ENCODE measurements at regions not wholly inside any gene's neighbourhood (a gene's known extent, or its start where the extent isn't known, plus 50 kb on each side); places are given as distances from the start of the nearest gene placed in this dataset.

DNA sequence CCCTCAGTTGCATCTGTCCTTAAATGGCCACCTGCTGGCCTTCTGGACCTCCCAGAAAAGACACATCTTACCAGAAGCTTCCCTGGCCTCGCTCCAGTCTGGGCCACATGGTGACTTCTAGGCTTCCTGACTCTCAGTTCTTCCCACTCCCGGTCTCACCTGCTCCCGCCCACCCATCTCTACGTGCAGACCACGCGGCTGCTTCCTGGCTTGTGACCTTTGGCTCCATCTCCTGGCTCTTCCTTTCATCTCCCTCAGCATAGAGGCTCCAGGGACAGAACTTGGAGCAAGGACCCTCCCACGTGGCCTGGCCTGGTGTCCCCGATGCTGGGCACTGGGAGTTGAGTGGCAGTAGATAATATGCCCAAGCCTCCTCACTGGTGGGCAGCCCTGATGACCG is 124.9 kb upstream of the IRF2BP2 start:
- peaks cover 35% of the 10 kb centered on the region for H3K4me1 Mint-ChIP-seq (ENCODE audit: low read depth, unreplicated experiment)
- peaks cover 14% of the 10 kb centered on the region for H3K27me3 Mint-ChIP-seq (ENCODE audit: unreplicated experiment)

DNA sequence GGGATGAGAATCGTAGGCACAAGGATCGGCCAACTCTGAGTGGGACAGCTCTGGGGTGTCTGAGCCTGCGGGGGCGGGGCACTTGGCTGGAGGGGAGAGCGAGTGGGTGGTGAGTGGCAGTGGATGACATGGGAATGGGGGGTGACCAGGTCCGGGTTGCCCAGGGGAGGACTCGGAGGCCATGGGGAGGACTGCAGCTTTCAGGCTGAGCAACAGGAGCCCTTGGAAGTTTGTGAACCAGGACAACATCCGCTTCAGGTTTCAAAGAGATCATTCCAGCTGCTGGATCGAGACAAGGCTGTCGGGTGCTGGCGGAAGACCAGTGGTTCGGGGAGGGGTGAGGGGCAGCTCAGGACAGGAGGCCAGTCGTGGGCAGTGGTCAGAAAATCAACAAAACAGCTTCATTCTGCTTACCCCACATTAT is 124.4 kb upstream of the IRF2BP2 start:
- Mint-ChIP-seq H3K27me3 (ENCODE audit: unreplicated experiment) (peaks cover 14% of the 10 kb centered on the region), H3K4me3 (ENCODE audit: unreplicated experiment) (no peak overlapping the region), H3K9me3 (ENCODE audit: unreplicated experiment) (peaks cover 13% of the 10 kb centered on the region), H3K4me1 (ENCODE audit: low read depth, unreplicated experiment) (peaks cover 35% of the 10 kb centered on the region), H3K36me3 (ENCODE audit: unreplicated experiment) (peaks cover 8% of the 10 kb centered on the region), H3K27ac (ENCODE audit: unreplicated experiment) (no peak overlapping the region)
- TF ChIP-seq, protein P1, sequence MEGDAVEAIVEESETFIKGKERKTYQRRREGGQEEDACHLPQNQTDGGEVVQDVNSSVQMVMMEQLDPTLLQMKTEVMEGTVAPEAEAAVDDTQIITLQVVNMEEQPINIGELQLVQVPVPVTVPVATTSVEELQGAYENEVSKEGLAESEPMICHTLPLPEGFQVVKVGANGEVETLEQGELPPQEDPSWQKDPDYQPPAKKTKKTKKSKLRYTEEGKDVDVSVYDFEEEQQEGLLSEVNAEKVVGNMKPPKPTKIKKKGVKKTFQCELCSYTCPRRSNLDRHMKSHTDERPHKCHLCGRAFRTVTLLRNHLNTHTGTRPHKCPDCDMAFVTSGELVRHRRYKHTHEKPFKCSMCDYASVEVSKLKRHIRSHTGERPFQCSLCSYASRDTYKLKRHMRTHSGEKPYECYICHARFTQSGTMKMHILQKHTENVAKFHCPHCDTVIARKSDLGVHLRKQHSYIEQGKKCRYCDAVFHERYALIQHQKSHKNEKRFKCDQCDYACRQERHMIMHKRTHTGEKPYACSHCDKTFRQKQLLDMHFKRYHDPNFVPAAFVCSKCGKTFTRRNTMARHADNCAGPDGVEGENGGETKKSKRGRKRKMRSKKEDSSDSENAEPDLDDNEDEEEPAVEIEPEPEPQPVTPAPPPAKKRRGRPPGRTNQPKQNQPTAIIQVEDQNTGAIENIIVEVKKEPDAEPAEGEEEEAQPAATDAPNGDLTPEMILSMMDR (IDR thresholded peaks at IDR 0.05; ENCODE audit: partially characterized antibody, unreplicated experiment) = no peak
- no peak for DNase-seq

More for the DNA sequence above, 124.9 kb upstream of the IRF2BP2 start:
- TF ChIP-seq, protein P1 (IDR thresholded peaks at IDR 0.05; ENCODE audit: partially characterized antibody, unreplicated experiment) = no peak
- Mint-ChIP-seq H3K36me3 (ENCODE audit: unreplicated experiment) (peaks cover 8% of the 10 kb centered on the region), H3K27ac (ENCODE audit: unreplicated experiment) (no peak overlapping the region), H3K9me3 (ENCODE audit: unreplicated experiment) (peaks cover 13% of the 10 kb centered on the region), H3K4me3 (ENCODE audit: unreplicated experiment) (no peak overlapping the region)
- no peak for DNase-seq

DNA sequence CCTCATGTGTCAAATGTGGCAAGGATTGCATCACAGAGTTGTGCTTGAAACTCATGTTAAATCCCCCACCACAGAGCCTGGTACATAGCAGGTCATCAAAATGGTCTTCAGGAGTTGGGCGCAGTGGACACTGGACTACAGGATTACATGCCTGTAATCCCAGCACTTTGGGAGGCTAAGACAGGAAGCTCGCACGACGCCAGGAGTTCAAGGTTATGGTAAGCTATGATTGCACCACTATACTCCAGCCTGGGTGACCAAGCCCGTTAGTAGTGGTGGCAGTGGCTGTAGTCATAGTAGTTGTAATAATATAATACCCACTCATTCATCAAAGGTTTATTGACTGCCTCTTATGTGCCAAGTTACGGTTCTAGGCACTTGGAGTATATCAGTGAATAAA is 123.4 kb upstream of the IRF2BP2 start:
- TF ChIP-seq, protein P1 (IDR thresholded peaks at IDR 0.05; ENCODE audit: partially characterized antibody, unreplicated experiment) = no peak
- peaks cover 14% of the 10 kb centered on the region for H3K9me3 Mint-ChIP-seq (ENCODE audit: unreplicated experiment)

DNA sequence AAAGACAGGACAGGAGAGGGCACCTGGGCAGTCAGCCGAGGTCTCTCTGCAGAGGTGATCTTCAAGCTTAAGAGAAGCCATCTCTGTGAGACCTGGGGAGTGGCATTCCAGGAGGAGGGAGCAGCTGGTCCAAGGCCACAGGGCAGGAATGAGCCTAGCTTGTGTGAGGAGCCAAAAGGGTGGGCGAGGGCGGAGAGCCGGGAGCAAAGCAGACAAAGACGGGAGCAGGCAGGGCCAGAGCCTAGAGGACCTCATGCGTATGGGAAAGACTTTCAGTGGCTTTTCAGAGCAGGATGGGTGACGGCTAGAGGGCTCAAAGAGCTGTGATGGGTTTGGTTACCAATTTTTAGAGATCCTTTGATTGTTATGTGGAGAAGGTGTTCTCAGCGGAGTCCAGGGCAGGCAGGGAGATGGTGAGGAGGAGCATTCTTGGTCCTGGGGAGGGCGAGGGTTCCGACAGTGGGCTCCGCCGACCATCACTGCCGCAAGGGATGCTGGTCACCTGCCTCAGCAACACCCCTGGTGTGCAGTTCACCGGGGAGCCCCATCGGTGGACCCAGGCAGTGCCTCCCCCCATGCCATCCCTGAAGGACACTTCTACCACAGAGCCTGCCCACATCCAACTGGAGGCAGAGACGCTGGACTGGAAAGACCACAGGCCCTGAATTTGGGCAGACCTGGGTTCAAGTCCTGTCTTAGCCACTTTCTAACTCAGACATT is 122.9 kb upstream of the IRF2BP2 start:
- H3K4me3 Mint-ChIP-seq (ENCODE audit: unreplicated experiment) = no peak overlapping the region
- TF ChIP-seq, protein P1 (IDR thresholded peaks at IDR 0.05; ENCODE audit: partially characterized antibody, unreplicated experiment) = no peak
- peaks cover 13% of the 10 kb centered on the region for H3K9me3 Mint-ChIP-seq (ENCODE audit: unreplicated experiment)
- H3K4me1 Mint-ChIP-seq (ENCODE audit: low read depth, unreplicated experiment) = peaks cover 30% of the 10 kb centered on the region
- peaks cover 14% of the 10 kb centered on the region for H3K27me3 Mint-ChIP-seq (ENCODE audit: unreplicated experiment)
- no peak overlapping the region for H3K27ac Mint-ChIP-seq (ENCODE audit: unreplicated experiment)
- peaks cover 8% of the 10 kb centered on the region for H3K36me3 Mint-ChIP-seq (ENCODE audit: unreplicated experiment)
- DNase-seq = no peak

More for the DNA sequence above, 123.4 kb upstream of the IRF2BP2 start:
- H3K27ac Mint-ChIP-seq (ENCODE audit: unreplicated experiment) = no peak overlapping the region
- no peak for DNase-seq
- peaks cover 8% of the 10 kb centered on the region for H3K36me3 Mint-ChIP-seq (ENCODE audit: unreplicated experiment)
- H3K4me1 Mint-ChIP-seq (ENCODE audit: low read depth, unreplicated experiment) = peaks cover 35% of the 10 kb centered on the region
- no peak overlapping the region for H3K4me3 Mint-ChIP-seq (ENCODE audit: unreplicated experiment)
- peaks cover 14% of the 10 kb centered on the region for H3K27me3 Mint-ChIP-seq (ENCODE audit: unreplicated experiment)

DNA sequence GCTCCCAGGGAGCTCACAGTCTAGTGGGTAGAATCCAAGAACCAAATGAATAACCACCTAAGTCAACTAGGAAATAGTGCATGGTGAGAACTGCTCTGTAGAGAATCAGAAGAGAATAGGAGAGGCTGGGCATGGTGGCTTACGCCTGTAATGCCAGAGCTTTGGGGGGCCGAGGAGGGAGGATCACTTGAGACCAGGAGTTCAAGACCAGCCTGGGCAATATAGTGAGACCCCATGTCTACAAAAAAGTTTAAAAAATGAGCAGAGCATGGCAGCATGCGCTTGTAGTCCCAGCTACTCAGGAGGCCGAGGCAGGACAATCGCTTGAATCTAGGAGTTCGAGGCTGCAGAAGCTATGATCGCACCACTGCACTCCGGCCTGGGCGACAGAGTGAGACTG is 122.3 kb upstream of the IRF2BP2 start:
- H3K9me3 Mint-ChIP-seq (ENCODE audit: unreplicated experiment) = peaks cover 11% of the 10 kb centered on the region
- peaks cover 8% of the 10 kb centered on the region for H3K36me3 Mint-ChIP-seq (ENCODE audit: unreplicated experiment)
- DNase-seq = no peak
- TF ChIP-seq, protein P1 (IDR thresholded peaks at IDR 0.05; ENCODE audit: partially characterized antibody, unreplicated experiment) = no peak
- peaks cover 14% of the 10 kb centered on the region for H3K27me3 Mint-ChIP-seq (ENCODE audit: unreplicated experiment)
- H3K4me3 Mint-ChIP-seq (ENCODE audit: unreplicated experiment) = no peak overlapping the region
- H3K27ac Mint-ChIP-seq (ENCODE audit: unreplicated experiment) = no peak overlapping the region
- peaks cover 30% of the 10 kb centered on the region for H3K4me1 Mint-ChIP-seq (ENCODE audit: low read depth, unreplicated experiment)
